ENCODE measurements at regions not wholly inside any gene's neighbourhood (a gene's known extent, or its start where the extent isn't known, plus 50 kb on each side); places are given as distances from the start of the nearest gene placed in this dataset.

GRCh38 chr20:11323816-11324215, 593.9 kb upstream of the BTBD3 start:
- H3K4me1 ChIP-seq (ENCODE audit: control insufficient read depth in 1 of 2, insufficient read depth in 2 of 2, low read depth in 1 of 2, low read length in 1 of 2): no peaks in the 10 kb centered on the region
- H3K9me3 ChIP-seq: no peaks in the 10 kb centered on the region
- no peaks in the 10 kb centered on the region for H3F3A ChIP-seq (replicated peaks; ENCODE audit: insufficient read depth)
- CTCF ChIA-PET: no interaction called here
- no peak overlapping the region for H3K27ac ChIP-seq (ENCODE audit: low read depth in 2 of 2, low read length in 1 of 2)
- H4K20me1 ChIP-seq (ENCODE audit: insufficient read depth): no peaks in the 10 kb centered on the region
- no peak overlapping the region for H2AFZ ChIP-seq (ENCODE audit: low read depth)
- H3K27me3 ChIP-seq (ENCODE audit: insufficient read depth): no peaks in the 10 kb centered on the region
- H3K4me3 ChIP-seq (ENCODE audit: low read depth in 2 of 2, low read length in 1 of 2): no peak overlapping the region
- H3K36me3 ChIP-seq (replicated peaks in 1 of 2; ENCODE audit: control insufficient read depth in 1 of 2, insufficient read depth in 2 of 2, low read length in 1 of 2): no peaks in the 10 kb centered on the region
- no peak overlapping the region for H3K9ac ChIP-seq
- no peaks in the 10 kb centered on the region for H3K79me2 ChIP-seq (ENCODE audit: insufficient read depth)
- POLR2A ChIA-PET: no interaction called here
- no peak overlapping the region for H3K4me2 ChIP-seq
- no peak for DNase-seq
- WGBS (ENCODE audit: low lambda C conversion rate): 70% methylated on average over 1 of the region's 1 CpG
- H3K9me2 ChIP-seq: no peaks in the 10 kb centered on the region
- TF ChIP-seq MXI1 (IDR thresholded peaks at IDR 0.05; ENCODE audit: low read depth, low read length) (no peak), MAX (IDR thresholded peaks at IDR 0.05; ENCODE audit: low read depth) (no peak), EP300 (IDR thresholded peaks at IDR 0.05; ENCODE audit: borderline replicate concordance in 1 of 2, low read depth in 1 of 2, low read length in 1 of 2) (no peak), MEF2A (IDR thresholded peaks at IDR 0.05; ENCODE audit: borderline replicate concordance, low read depth) (no peak), TEAD4 (IDR thresholded peaks at IDR 0.05; ENCODE audit: borderline replicate concordance, insufficient read depth) (no peak), RAD21 (IDR thresholded peaks at IDR 0.05; ENCODE audit: low read length) (no peak), CTCF (IDR thresholded peaks at IDR 0.05) (no peak), NRF1 (IDR thresholded peaks at IDR 0.05; ENCODE audit: low read depth, low read length) (no peak), RCOR1 (IDR thresholded peaks at IDR 0.05; ENCODE audit: low read length) (no peak), REST (IDR thresholded peaks at IDR 0.05; ENCODE audit: low read depth, low read length) (no peak), FOXJ3 (CRISPR knock-in tag; IDR thresholded peaks at IDR 0.05) (no peak), SMC3 (IDR thresholded peaks at IDR 0.05; ENCODE audit: low read depth, low read length) (no peak), ELF1 (IDR thresholded peaks at IDR 0.05) (no peak)
- TF ChIP-seq, protein P1, sequence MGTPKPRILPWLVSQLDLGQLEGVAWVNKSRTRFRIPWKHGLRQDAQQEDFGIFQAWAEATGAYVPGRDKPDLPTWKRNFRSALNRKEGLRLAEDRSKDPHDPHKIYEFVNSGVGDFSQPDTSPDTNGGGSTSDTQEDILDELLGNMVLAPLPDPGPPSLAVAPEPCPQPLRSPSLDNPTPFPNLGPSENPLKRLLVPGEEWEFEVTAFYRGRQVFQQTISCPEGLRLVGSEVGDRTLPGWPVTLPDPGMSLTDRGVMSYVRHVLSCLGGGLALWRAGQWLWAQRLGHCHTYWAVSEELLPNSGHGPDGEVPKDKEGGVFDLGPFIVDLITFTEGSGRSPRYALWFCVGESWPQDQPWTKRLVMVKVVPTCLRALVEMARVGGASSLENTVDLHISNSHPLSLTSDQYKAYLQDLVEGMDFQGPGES (IDR thresholded peaks at IDR 0.05; ENCODE audit: low read depth, low read length): no peak
